ENCODE measurements at regions not wholly inside any gene's neighbourhood (a gene's known extent, or its start where the extent isn't known, plus 50 kb on each side); places are given as distances from the start of the nearest gene placed in this dataset.
A peak's percentile ranks its signal among the peaks of the same experiment; 100 is the strongest.

- DNase-seq (ENCODE audit: low read depth): no peak
Measured at GRCh38 chr4:22103768-22104167, 155.2 kb upstream of the KCNIP4 start.

- DNase-seq (ENCODE audit: low read depth): peak; percentile 23
Measured at GRCh38 chr4:22099896-22100295, 151.3 kb upstream of the KCNIP4 start.

GRCh38 chr4:22097596-22097995 lies 149.0 kb upstream of the KCNIP4 start:
- DNase-seq (ENCODE audit: low read depth): no peak

GRCh38 chr4:22094217-22094616 lies 145.6 kb upstream of the KCNIP4 start:
- no peak for DNase-seq (ENCODE audit: low read depth)

GRCh38 chr4:22093126-22093525 lies 144.6 kb upstream of the KCNIP4 start:
- no peak for DNase-seq (ENCODE audit: low read depth)

GRCh38 chr4:22091906-22092305 lies 143.3 kb upstream of the KCNIP4 start:
- no peak for DNase-seq (ENCODE audit: low read depth)

GRCh38 chr4:22091352-22091717 lies 142.8 kb upstream of the KCNIP4 start:
- DNase-seq (ENCODE audit: low read depth): no peak

GRCh38 chr4:22090661-22091351 lies 142.2 kb upstream of the KCNIP4 start:
- DNase-seq (ENCODE audit: low read depth): no peak

- no peak for DNase-seq (ENCODE audit: low read depth)
Measured at GRCh38 chr4:22077571-22077970, 129.0 kb upstream of the KCNIP4 start.

GRCh38 chr4:22072726-22073125 lies 124.2 kb upstream of the KCNIP4 start:
- DNase-seq (ENCODE audit: low read depth): no peak

GRCh38 chr4:22072240-22072639 lies 123.7 kb upstream of the KCNIP4 start:
- DNase-seq (ENCODE audit: low read depth): no peak

GRCh38 chr4:22071749-22072148 lies 123.2 kb upstream of the KCNIP4 start:
- DNase-seq (ENCODE audit: low read depth): peak; percentile 20

- no peak for DNase-seq (ENCODE audit: low read depth)
Measured at GRCh38 chr4:22070256-22070655, 121.7 kb upstream of the KCNIP4 start.

- no peak for DNase-seq (ENCODE audit: low read depth)
Measured at GRCh38 chr4:22063613-22064012, 115.0 kb upstream of the KCNIP4 start.

GRCh38 chr4:22062676-22063075 lies 114.1 kb upstream of the KCNIP4 start:
- DNase-seq (ENCODE audit: low read depth): no peak

GRCh38 chr4:22055954-22056353 lies 107.4 kb upstream of the KCNIP4 start:
- DNase-seq (ENCODE audit: low read depth): no peak

- DNase-seq (ENCODE audit: low read depth): no peak
Measured at GRCh38 chr4:22052076-22052475, 103.5 kb upstream of the KCNIP4 start.

GRCh38 chr4:22048323-22048722 lies 99.8 kb upstream of the KCNIP4 start:
- DNase-seq (ENCODE audit: low read depth): no peak

- DNase-seq (ENCODE audit: low read depth): no peak
Measured at GRCh38 chr4:22047793-22048192, 99.2 kb upstream of the KCNIP4 start.

- no peak for DNase-seq (ENCODE audit: low read depth)
Measured at GRCh38 chr4:22045051-22045630, 96.6 kb upstream of the KCNIP4 start.

GRCh38 chr4:22031423-22031822 lies 82.9 kb upstream of the KCNIP4 start:
- no peak for DNase-seq (ENCODE audit: low read depth)

GRCh38 chr4:22030881-22031280 lies 82.3 kb upstream of the KCNIP4 start:
- no peak for DNase-seq (ENCODE audit: low read depth)

- no peak for DNase-seq (ENCODE audit: low read depth)
Measured at GRCh38 chr4:22030307-22030706, 81.7 kb upstream of the KCNIP4 start.

- no peak for DNase-seq (ENCODE audit: low read depth)
Measured at GRCh38 chr4:22029803-22030202, 81.2 kb upstream of the KCNIP4 start.

All from non-pigmented ciliary epithelial cell (primary cell).